ENCODE measurements at regions not wholly inside any gene's neighbourhood (a gene's known extent, or its start where the extent isn't known, plus 50 kb on each side); places are given as distances from the start of the nearest gene placed in this dataset.

DNA sequence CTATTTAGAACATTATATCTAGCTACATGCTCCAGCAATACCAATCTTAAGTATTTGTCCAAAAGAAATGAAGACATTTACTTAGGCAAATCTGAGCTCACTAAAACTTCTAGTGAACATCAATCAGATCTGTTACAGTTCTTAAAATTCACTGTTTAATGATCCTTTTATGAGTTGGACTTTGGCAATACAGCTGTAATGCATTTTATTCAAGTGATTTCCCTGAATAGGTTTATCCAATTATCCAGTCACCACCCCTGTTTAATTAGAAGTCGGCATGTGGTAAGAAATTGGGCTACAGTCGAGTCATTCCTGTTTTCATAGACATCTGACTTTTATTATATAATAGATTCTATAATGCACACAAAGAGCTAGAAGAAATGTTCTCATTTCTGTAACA is 1029.0 kb upstream of the TENM4 start:
- no peak overlapping the region for H3K4me2 ChIP-seq (ENCODE audit: low read depth, low read length)
- no peaks in the 10 kb centered on the region for H3K9me1 ChIP-seq (ENCODE audit: insufficient read depth, low read length)
- no peaks in the 10 kb centered on the region for H3K36me3 ChIP-seq (ENCODE audit: control insufficient read depth, insufficient read depth, low read length)
- H3K9me3 ChIP-seq (ENCODE audit: control insufficient read depth, insufficient read depth, low read length): no peaks in the 10 kb centered on the region
- H4K91ac ChIP-seq (ENCODE audit: insufficient read depth, low read depth, low read length): no peak overlapping the region
- ATAC-seq (ENCODE audit: low read depth): no peak
- no peak overlapping the region for H3K4ac ChIP-seq (ENCODE audit: low read depth, low read length)
- no peak overlapping the region for H2BK120ac ChIP-seq (ENCODE audit: low read depth, low read length)
- no CpG with 5 or more reads among the region's 2 CpGs for WGBS, 2 experiments (ENCODE audit: extremely low coverage in 2 of 2, insufficient read length in 1 of 2)
- no peaks in the 10 kb centered on the region for H4K20me1 ChIP-seq (ENCODE audit: insufficient read depth, low read length)
- BruUV-seq (replicated peaks): no TSS peak
- H4K5ac ChIP-seq (ENCODE audit: low read depth, low read length): no peak overlapping the region
- no peak for TF ChIP-seq MAFK (IDR thresholded peaks at IDR 0.05; ENCODE audit: low read depth, low read length)
- no peak for TF ChIP-seq BHLHE40 (IDR thresholded peaks at IDR 0.05; ENCODE audit: low read depth, low read length)
- no peak for TF ChIP-seq MXI1 (IDR thresholded peaks at IDR 0.05; ENCODE audit: borderline replicate concordance, low read depth, low read length)
- TF ChIP-seq CEBPB (IDR thresholded peaks at IDR 0.05; ENCODE audit: low read depth, low read length): no peak
- TF ChIP-seq MAZ (IDR thresholded peaks at IDR 0.05; ENCODE audit: borderline replicate concordance, low read depth, low read length): no peak
- TF ChIP-seq, protein P1, sequence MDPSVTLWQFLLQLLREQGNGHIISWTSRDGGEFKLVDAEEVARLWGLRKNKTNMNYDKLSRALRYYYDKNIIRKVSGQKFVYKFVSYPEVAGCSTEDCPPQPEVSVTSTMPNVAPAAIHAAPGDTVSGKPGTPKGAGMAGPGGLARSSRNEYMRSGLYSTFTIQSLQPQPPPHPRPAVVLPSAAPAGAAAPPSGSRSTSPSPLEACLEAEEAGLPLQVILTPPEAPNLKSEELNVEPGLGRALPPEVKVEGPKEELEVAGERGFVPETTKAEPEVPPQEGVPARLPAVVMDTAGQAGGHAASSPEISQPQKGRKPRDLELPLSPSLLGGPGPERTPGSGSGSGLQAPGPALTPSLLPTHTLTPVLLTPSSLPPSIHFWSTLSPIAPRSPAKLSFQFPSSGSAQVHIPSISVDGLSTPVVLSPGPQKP (IDR thresholded peaks at IDR 0.05; ENCODE audit: borderline replicate concordance, low read depth, low read length): no peak
- TF ChIP-seq, protein P2, sequence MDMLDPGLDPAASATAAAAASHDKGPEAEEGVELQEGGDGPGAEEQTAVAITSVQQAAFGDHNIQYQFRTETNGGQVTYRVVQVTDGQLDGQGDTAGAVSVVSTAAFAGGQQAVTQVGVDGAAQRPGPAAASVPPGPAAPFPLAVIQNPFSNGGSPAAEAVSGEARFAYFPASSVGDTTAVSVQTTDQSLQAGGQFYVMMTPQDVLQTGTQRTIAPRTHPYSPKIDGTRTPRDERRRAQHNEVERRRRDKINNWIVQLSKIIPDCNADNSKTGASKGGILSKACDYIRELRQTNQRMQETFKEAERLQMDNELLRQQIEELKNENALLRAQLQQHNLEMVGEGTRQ (IDR thresholded peaks at IDR 0.05; ENCODE audit: low read depth, low read length): no peak
- TF ChIP-seq, protein P3, sequence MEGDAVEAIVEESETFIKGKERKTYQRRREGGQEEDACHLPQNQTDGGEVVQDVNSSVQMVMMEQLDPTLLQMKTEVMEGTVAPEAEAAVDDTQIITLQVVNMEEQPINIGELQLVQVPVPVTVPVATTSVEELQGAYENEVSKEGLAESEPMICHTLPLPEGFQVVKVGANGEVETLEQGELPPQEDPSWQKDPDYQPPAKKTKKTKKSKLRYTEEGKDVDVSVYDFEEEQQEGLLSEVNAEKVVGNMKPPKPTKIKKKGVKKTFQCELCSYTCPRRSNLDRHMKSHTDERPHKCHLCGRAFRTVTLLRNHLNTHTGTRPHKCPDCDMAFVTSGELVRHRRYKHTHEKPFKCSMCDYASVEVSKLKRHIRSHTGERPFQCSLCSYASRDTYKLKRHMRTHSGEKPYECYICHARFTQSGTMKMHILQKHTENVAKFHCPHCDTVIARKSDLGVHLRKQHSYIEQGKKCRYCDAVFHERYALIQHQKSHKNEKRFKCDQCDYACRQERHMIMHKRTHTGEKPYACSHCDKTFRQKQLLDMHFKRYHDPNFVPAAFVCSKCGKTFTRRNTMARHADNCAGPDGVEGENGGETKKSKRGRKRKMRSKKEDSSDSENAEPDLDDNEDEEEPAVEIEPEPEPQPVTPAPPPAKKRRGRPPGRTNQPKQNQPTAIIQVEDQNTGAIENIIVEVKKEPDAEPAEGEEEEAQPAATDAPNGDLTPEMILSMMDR (conservative IDR thresholded peaks at IDR 0.05; ENCODE audit: low read depth, low read length): no peak
- TF ChIP-seq FOS (IDR thresholded peaks at IDR 0.05; ENCODE audit: low read depth, low read length): no peak
- TF ChIP-seq RCOR1 (IDR thresholded peaks at IDR 0.05; ENCODE audit: insufficient replicate concordance, low read length): no peak
- TF ChIP-seq RFX5 (IDR thresholded peaks at IDR 0.05; ENCODE audit: low read depth, low read length): no peak
- TF ChIP-seq CHD1 (IDR thresholded peaks at IDR 0.05; ENCODE audit: low read depth, low read length): no peak
- TF ChIP-seq RAD21 (IDR thresholded peaks at IDR 0.05; ENCODE audit: low read length): no peak
- TF ChIP-seq SMC3 (IDR thresholded peaks at IDR 0.05; ENCODE audit: low read depth, low read length): no peak
- TF ChIP-seq POLR2A (IDR thresholded peaks at IDR 0.05; ENCODE audit: low read depth, low read length): no peak
- no peak for TF ChIP-seq NFE2L2 (IDR thresholded peaks at IDR 0.05; ENCODE audit: low read depth, low read length)
- no peak overlapping the region for H3K4me3 ChIP-seq (ENCODE audit: insufficient read depth, low read depth, low read length)
- no peak overlapping the region for H3K27ac ChIP-seq (ENCODE audit: insufficient read depth, low read length)
- H3K27me3 ChIP-seq (ENCODE audit: control insufficient read depth, insufficient read depth, low read length): no peaks in the 10 kb centered on the region
- dilution Hi-C loops (cut with HindIII; ENCODE audit: low sequenced_read_pairs, unreplicated experiment) (no loop called here), in situ Hi-C loops (cut with MboI; ENCODE audit: low sequenced_read_pairs) (no loop called here), intact Hi-C loops (cut with micrococcal nuclease) (no loop called here)
- H4K8ac ChIP-seq (ENCODE audit: low read depth in 2 of 2, low read length in 2 of 2): no peak overlapping the region
- H2BK20ac ChIP-seq (ENCODE audit: low read depth, low read length): no peak overlapping the region
- H2BK5ac ChIP-seq (ENCODE audit: low read depth, low read length, poor library complexity, severe bottlenecking): no peak overlapping the region
- H2AK5ac ChIP-seq (ENCODE audit: low read depth, low read length): no peak overlapping the region
- H3K79me1 ChIP-seq (ENCODE audit: low read depth in 1 of 2, low read length in 2 of 2): no peaks in the 10 kb centered on the region
- DNase-seq: no peak
- POLR2A ChIA-PET (ENCODE audit: unreplicated experiment): no interaction called here
- CTCF ChIA-PET: no interaction called here
- no peak overlapping the region for H3K18ac ChIP-seq (ENCODE audit: low read depth, low read length)
- H3K4me1 ChIP-seq (ENCODE audit: control insufficient read depth, insufficient read depth, low read length): no peaks in the 10 kb centered on the region
- no peak overlapping the region for H3K56ac ChIP-seq (ENCODE audit: extremely low read depth, insufficient read depth, low read length)
- H2AFZ ChIP-seq (replicated peaks; ENCODE audit: low read length, poor library complexity): no peak overlapping the region
- H2AK9ac ChIP-seq (replicated peaks; ENCODE audit: low read depth, low read length, poor library complexity): no peak overlapping the region
- no peak overlapping the region for H3K9ac ChIP-seq (ENCODE audit: low read depth, low read length)
- no peak overlapping the region for H3K23ac ChIP-seq (ENCODE audit: low read depth, low read length)
- no peak overlapping the region for H3K14ac ChIP-seq (replicated peaks; ENCODE audit: low read depth, low read length)
- no peak overlapping the region for H2BK15ac ChIP-seq (ENCODE audit: low read depth, low read length)
